ENCODE measurements at regions not wholly inside any gene's neighbourhood (a gene's known extent, or its start where the extent isn't known, plus 50 kb on each side); places are given as distances from the start of the nearest gene placed in this dataset.

GRCh38 chr9:99427260-99427659 is 205.2 kb downstream of the SEC61B start:
- Histone ChIP-seq H3K4me3 (ENCODE audit: low read depth in 2 of 2, low read length in 1 of 2) (no peak overlapping the region), H3K27me3 (ENCODE audit: insufficient read depth) (no peaks in the 10 kb centered on the region), H3K9me3 (no peaks in the 10 kb centered on the region), H3K4me1 (ENCODE audit: control insufficient read depth in 1 of 2, insufficient read depth in 2 of 2, low read depth in 1 of 2, low read length in 1 of 2) (peaks cover 12 to 19% of the 10 kb centered on the region in 2 experiments), H2AFZ (ENCODE audit: low read depth) (no peak overlapping the region), H3K27ac (ENCODE audit: low read depth in 2 of 2, low read length in 1 of 2) (no peak overlapping the region), H3K4me2 (no peak overlapping the region), H3K9ac (no peak overlapping the region), H4K20me1 (ENCODE audit: insufficient read depth) (no peaks in the 10 kb centered on the region), H3K79me2 (ENCODE audit: insufficient read depth) (no peaks in the 10 kb centered on the region), H3K36me3 (replicated peaks in 1 of 2; ENCODE audit: control insufficient read depth in 1 of 2, insufficient read depth in 2 of 2, low read length in 1 of 2) (no peaks in the 10 kb centered on the region), H3F3A (replicated peaks; ENCODE audit: insufficient read depth) (peaks cover 17% of the 10 kb centered on the region), H3K9me2 (no peaks in the 10 kb centered on the region)
- ChIA-PET CTCF (no interaction called here), POLR2A (no interaction called here)
- TF ChIP-seq REST (IDR thresholded peaks at IDR 0.05; ENCODE audit: low read depth, low read length) (no peak), SIN3A (IDR thresholded peaks at IDR 0.05; ENCODE audit: borderline replicate concordance, low read depth, low read length) (no peak), ELF1 (IDR thresholded peaks at IDR 0.05) (no peak), IRF3 (IDR thresholded peaks at IDR 0.05; ENCODE audit: low read depth, low read length) (no peak), FOSL2 (IDR thresholded peaks at IDR 0.05; ENCODE audit: borderline replicate concordance, low read depth) (no peak), FOXM1 (IDR thresholded peaks at IDR 0.05; ENCODE audit: low read depth) (no peak), POLR2AphosphoS5 (IDR thresholded peaks at IDR 0.05; ENCODE audit: low read depth, low read length) (no peak), EP300 (IDR thresholded peaks at IDR 0.05; ENCODE audit: borderline replicate concordance in 1 of 2, low read depth in 1 of 2, low read length in 1 of 2) (no peak), SMC3 (IDR thresholded peaks at IDR 0.05; ENCODE audit: low read depth, low read length) (no peak), RCOR1 (IDR thresholded peaks at IDR 0.05; ENCODE audit: low read length) (no peak), YY1 (IDR thresholded peaks at IDR 0.05; ENCODE audit: low read depth) (no peak), USF1 (IDR thresholded peaks at IDR 0.05; ENCODE audit: borderline replicate concordance, low read depth) (no peak)
- TF ChIP-seq, protein P1, sequence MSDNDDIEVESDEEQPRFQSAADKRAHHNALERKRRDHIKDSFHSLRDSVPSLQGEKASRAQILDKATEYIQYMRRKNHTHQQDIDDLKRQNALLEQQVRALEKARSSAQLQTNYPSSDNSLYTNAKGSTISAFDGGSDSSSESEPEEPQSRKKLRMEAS (IDR thresholded peaks at IDR 0.05; ENCODE audit: low read depth) = no peak
- DNase-seq = no peak

DNA sequence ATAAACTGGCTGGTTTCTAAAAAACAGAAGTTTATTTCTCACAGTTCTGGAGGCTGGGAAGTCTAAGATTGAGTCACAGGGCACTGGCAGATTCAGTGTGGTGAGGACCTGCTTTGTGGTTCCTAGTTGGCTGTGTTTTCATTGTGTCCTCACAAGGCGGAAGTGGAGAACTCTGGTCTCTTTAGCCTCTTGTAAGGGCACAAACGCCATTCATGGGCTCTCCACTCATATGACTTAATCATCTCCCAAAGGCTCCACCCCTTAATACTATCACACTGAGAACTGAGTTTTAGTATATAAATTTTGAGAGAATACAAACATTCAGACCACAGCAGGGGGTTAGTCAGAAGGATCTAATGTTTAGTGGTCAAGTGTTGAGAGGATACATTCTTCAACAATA is 208.2 kb downstream of the SEC61B start:
- POLR2A ChIA-PET = no interaction called here
- H3K9me2 ChIP-seq = no peaks in the 10 kb centered on the region
- no peak overlapping the region for H3K4me2 ChIP-seq
- H2AFZ ChIP-seq (ENCODE audit: low read depth) = no peak overlapping the region
- no peak for DNase-seq
- no peaks in the 10 kb centered on the region for H3K9me3 ChIP-seq
- H3K4me3 ChIP-seq (ENCODE audit: low read depth in 2 of 2, low read length in 1 of 2) = no peak overlapping the region
- H4K20me1 ChIP-seq (ENCODE audit: insufficient read depth) = no peaks in the 10 kb centered on the region
- H3K4me1 ChIP-seq (ENCODE audit: control insufficient read depth in 1 of 2, insufficient read depth in 2 of 2, low read depth in 1 of 2, low read length in 1 of 2) = peaks cover 16 to 36% of the 10 kb centered on the region in 2 experiments
- H3K27ac ChIP-seq (ENCODE audit: low read depth in 2 of 2, low read length in 1 of 2) = peak overlapping the region in 1 of 2 experiments; percentile 84; a peak in 1 of 4 replicates
- peaks cover 36% of the 10 kb centered on the region for H3F3A ChIP-seq (replicated peaks; ENCODE audit: insufficient read depth)
- 93% methylated on average over 2 of the region's 2 CpGs for WGBS (ENCODE audit: low lambda C conversion rate)
- CTCF ChIA-PET = no interaction called here
- H3K79me2 ChIP-seq (ENCODE audit: insufficient read depth) = no peaks in the 10 kb centered on the region
- H3K9ac ChIP-seq = no peak overlapping the region
- no peak for TF ChIP-seq SIN3A (IDR thresholded peaks at IDR 0.05; ENCODE audit: borderline replicate concordance, low read depth, low read length)
- no peak for TF ChIP-seq REST (IDR thresholded peaks at IDR 0.05; ENCODE audit: low read depth, low read length)
- TF ChIP-seq RAD21 (IDR thresholded peaks at IDR 0.05; ENCODE audit: low read length) = no peak
- TF ChIP-seq JUND (IDR thresholded peaks at IDR 0.05) = no peak
- TF ChIP-seq TAF1 (IDR thresholded peaks at IDR 0.05; ENCODE audit: borderline replicate concordance, low read depth, low read length) = no peak
- TF ChIP-seq RXRA (IDR thresholded peaks at IDR 0.05; ENCODE audit: borderline replicate concordance, low read depth) = no peak
- TF ChIP-seq FOXM1 (IDR thresholded peaks at IDR 0.05; ENCODE audit: low read depth) = no peak
- no peaks in the 10 kb centered on the region for H3K27me3 ChIP-seq (ENCODE audit: insufficient read depth)
- no peaks in the 10 kb centered on the region for H3K36me3 ChIP-seq (replicated peaks in 1 of 2; ENCODE audit: control insufficient read depth in 1 of 2, insufficient read depth in 2 of 2, low read length in 1 of 2)
